H1 (cell line): ENCODE measurements at regions not wholly inside any gene's neighbourhood (a gene's known extent, or its start where the extent isn't known, plus 50 kb on each side); places are given as distances from the start of the nearest gene placed in this dataset.

ENCODE experiments used
- CTCF ChIA-PET: fragments of 300-600 bp; sonication (Branson Sonifier 250); formaldehyde crosslinking; loops from one replicate; lab custom pipeline; 2021; ENCODE audit not compliant: partially characterized antibody; lab: Charles Lee
- POLR2A ChIA-PET: fragments of 300-600 bp; sonication (Branson Sonifier 250); formaldehyde crosslinking; loops from one replicate; lab custom pipeline; 2021; ENCODE audit warnings: inconsistent platforms; ENCODE audit not compliant: partially characterized antibody; lab: Charles Lee
- DNase-seq, 2 experiments: peaks; one replicate each; pipeline versions ENCODE4 v3.0.0 to v3.0.0-alpha.2; 2010 to 2022; ENCODE audit warnings: low spot score in 2 of 2, low read depth in 1 of 2, mixed read lengths in 1 of 2
- FAIRE-seq: peaks from 2 replicates; lab custom pipeline; 2011; peaks lifted over from hg19 to GRCh38; lab: Jason Lieb, UNC
- H2AFZ ChIP-seq: 2 replicates; pipeline ENCODE4 v1.8.1; 2012; ENCODE audit warnings: low read length, inconsistent platforms
- H2AK5ac ChIP-seq: 2 replicates; pipeline ENCODE4 v1.6.1; 2013; ENCODE audit warnings: low read depth, low read length
- H2BK120ac ChIP-seq: replicated peaks from 2 replicates; pipeline ENCODE3; 2013; ENCODE audit warnings: low read depth, low read length, inconsistent platforms
- H2BK12ac ChIP-seq: 2 replicates; pipeline ENCODE4 v1.6.1; 2013; ENCODE audit warnings: low read depth, low read length
- H2BK15ac ChIP-seq: 2 replicates; pipeline ENCODE4 v1.6.1; 2013; ENCODE audit warnings: low read length
- H2BK20ac ChIP-seq: 2 replicates; pipeline ENCODE4 v1.6.1; 2013; ENCODE audit warnings: low read length
- H2BK5ac ChIP-seq: 2 replicates; pipeline ENCODE4 v1.6.1; 2013; ENCODE audit warnings: low read depth, low read length
- H3K14ac ChIP-seq: 2 replicates; pipeline ENCODE4 v1.6.1; 2013; ENCODE audit warnings: inconsistent platforms; ENCODE audit not compliant: insufficient read length
- H3K18ac ChIP-seq: 2 replicates; pipeline ENCODE4 v1.6.1; 2013; ENCODE audit warnings: low read length; ENCODE audit errors: extremely low read depth
- H3K23ac ChIP-seq: 2 replicates; pipeline ENCODE4 v1.6.1; 2013; ENCODE audit warnings: inconsistent platforms; ENCODE audit not compliant: insufficient read length
- H3K23me2 ChIP-seq: 2 replicates; pipeline ENCODE4 v1.6.1; 2013; ENCODE audit warnings: low read depth, low read length
- H3K27ac ChIP-seq: 2 replicates; pipeline ENCODE4 v1.6.1; 2011; ENCODE audit warnings: low read depth, low read length, inconsistent platforms
- H3K27me3 ChIP-seq, 4 experiments: replicated peaks in 1 of 4; 1 replicate in 1 of 4; 2 replicates in 3 of 4; pipeline versions ENCODE4 v1.6.1 to v1.8.1; 2011 to 2013; ENCODE audit warnings: low read length in 3 of 4, mild to moderate bottlenecking in 3 of 4, inconsistent platforms in 2 of 4, mixed read lengths in 2 of 4, moderate library complexity in 1 of 4; ENCODE audit not compliant: control insufficient read depth in 3 of 4, insufficient read depth in 3 of 4; ENCODE audit errors: extremely low read depth in 1 of 4
- H3K36me3 ChIP-seq, 4 experiments: 2 replicates each; pipeline versions ENCODE4 v1.6.1 to v1.8.1; 2011 to 2013; ENCODE audit warnings: mild to moderate bottlenecking in 4 of 4, low read length in 3 of 4, moderate library complexity in 2 of 4, control low read depth in 1 of 4, inconsistent platforms in 1 of 4; ENCODE audit not compliant: insufficient read depth in 4 of 4, control insufficient read depth in 2 of 4
- H3K4ac ChIP-seq: replicated peaks from 2 replicates; pipeline ENCODE3; 2013; ENCODE audit warnings: low read length, low read depth, mixed read lengths, inconsistent platforms; ENCODE audit not compliant: insufficient read length
- H3K4me1 ChIP-seq, 4 experiments: replicated peaks in 1 of 4; 1 replicate in 1 of 4; 2 replicates in 3 of 4; pipeline versions ENCODE4 v1.6.1 to v1.8.1; 2011 to 2013; ENCODE audit warnings: low read length in 3 of 4, inconsistent platforms in 2 of 4, mixed read lengths in 1 of 4; ENCODE audit not compliant: insufficient read depth in 4 of 4, control insufficient read depth in 3 of 4
- H3K4me2 ChIP-seq, 2 experiments: 2 replicates each; pipeline versions ENCODE4 v1.6.1 to v1.8.1; 2011 to 2013; ENCODE audit warnings: low read depth in 2 of 2, low read length in 2 of 2, control low read depth in 1 of 2, inconsistent platforms in 1 of 2, mild to moderate bottlenecking in 1 of 2; ENCODE audit not compliant: insufficient read depth in 1 of 2
- H3K4me3 ChIP-seq, 4 experiments: fragments of 200-600, 300-600 bp in 1 of 4; sonication (generic), shearing (Covaris generic), sonication (Bioruptor Twin) in 1 of 4; 2 replicates each; pipeline versions ENCODE4 v1.5.1 to v1.8.1; 2011 to 2016; ENCODE audit warnings: low read length in 4 of 4, low read depth in 3 of 4, control low read depth in 2 of 4, inconsistent platforms in 2 of 4, mild to moderate bottlenecking in 2 of 4, mixed read lengths in 1 of 4, moderate library complexity in 1 of 4; ENCODE audit not compliant: insufficient read depth in 2 of 4; ENCODE audit errors: extremely low read depth in 1 of 4
- H3K56ac ChIP-seq: replicated peaks from 2 replicates; pipeline ENCODE3; 2013; ENCODE audit warnings: low read depth, mild to moderate bottlenecking, mixed read lengths, low read length, inconsistent platforms; ENCODE audit not compliant: insufficient read length
- H3K79me1 ChIP-seq: 2 replicates; pipeline ENCODE4 v1.6.1; 2013; ENCODE audit warnings: low read depth, low read length, control low read depth
- H3K79me2 ChIP-seq, 2 experiments: 2 replicates each; pipeline versions ENCODE4 v1.6.1 to v1.8.1; 2012 to 2013; ENCODE audit warnings: low read length in 2 of 2, mild to moderate bottlenecking in 2 of 2, inconsistent platforms in 1 of 2; ENCODE audit not compliant: insufficient read depth in 2 of 2, control insufficient read depth in 1 of 2
- H3K9ac ChIP-seq, 4 experiments: replicated peaks in 1 of 4; 1 replicate in 1 of 4; 2 replicates in 3 of 4; pipeline versions ENCODE4 v1.6.1 to v1.8.1; 2011 to 2013; ENCODE audit warnings: low read depth in 3 of 4, low read length in 3 of 4, control low read depth in 2 of 4, mild to moderate bottlenecking in 2 of 4, moderate library complexity in 2 of 4, inconsistent platforms in 1 of 4; ENCODE audit errors: extremely low read depth in 1 of 4
- H3K9me3 ChIP-seq, 2 experiments: 2 replicates each; pipeline versions ENCODE4 v1.6.1 to v1.8.1; 2012 to 2013; ENCODE audit warnings: mild to moderate bottlenecking in 2 of 2, moderate library complexity in 2 of 2, control low read depth in 1 of 2, inconsistent platforms in 1 of 2, low read depth in 1 of 2, low read length in 1 of 2, mixed read lengths in 1 of 2; ENCODE audit not compliant: insufficient read depth in 2 of 2
- H4K20me1 ChIP-seq, 2 experiments: replicated peaks in 1 of 2; 2 replicates each; pipeline versions ENCODE3 to v1.8.1; 2011 to 2013; ENCODE audit warnings: inconsistent platforms in 2 of 2, low read length in 2 of 2, mild to moderate bottlenecking in 1 of 2; ENCODE audit not compliant: insufficient read depth in 2 of 2, control insufficient read depth in 1 of 2
- H4K5ac ChIP-seq: 2 replicates; pipeline ENCODE4 v1.6.1; 2013; ENCODE audit warnings: low read length, low read depth, mixed read lengths, inconsistent platforms; ENCODE audit not compliant: insufficient read length
- H4K8ac ChIP-seq: 2 replicates; pipeline ENCODE4 v1.8.0; 2013; ENCODE audit warnings: mild to moderate bottlenecking, moderate library complexity, low read length, inconsistent platforms; ENCODE audit not compliant: insufficient read depth; ENCODE audit errors: extremely low read depth
- H4K91ac ChIP-seq: replicated peaks from 2 replicates; pipeline ENCODE3; 2013; ENCODE audit warnings: low read length, mixed read lengths, inconsistent platforms; ENCODE audit not compliant: insufficient read length
- ATF2 ChIP-seq: IDR thresholded peaks from 2 replicates; pipeline ENCODE4 v1.6.1; 2012; ENCODE audit warnings: low read length, inconsistent platforms
- BRCA1 ChIP-seq: IDR thresholded peaks from 2 replicates; pipeline ENCODE4 v1.6.1; 2012; ENCODE audit warnings: low read depth, low read length, improper control_type of control experiment
- CEBPB ChIP-seq: IDR thresholded peaks from 2 replicates; pipeline ENCODE4 v1.6.1; 2012; ENCODE audit warnings: low read depth, low read length
- CHD2 ChIP-seq: IDR thresholded peaks from 2 replicates; pipeline ENCODE4 v1.6.1; 2012; ENCODE audit warnings: low read length, improper control_type of control experiment
- KDM1A ChIP-seq: fragments of 200-600, 300-600 bp; sonication (generic); IDR thresholded peaks from 2 replicates; pipeline ENCODE4 v1.7.1; 2016; ENCODE audit warnings: mild to moderate bottlenecking, low read length, borderline replicate concordance
- KDM4A ChIP-seq: IDR thresholded peaks from one replicate; pipeline ENCODE4 v1.7.1; 2012; ENCODE audit warnings: low read depth, mild to moderate bottlenecking, moderate library complexity, low read length, inconsistent platforms; ENCODE audit not compliant: severe bottlenecking
- SP2 ChIP-seq: IDR thresholded peaks from 2 replicates; pipeline ENCODE4 v1.6.1; 2012; ENCODE audit warnings: mild to moderate bottlenecking, low read length, inconsistent platforms
- SP4 ChIP-seq: IDR thresholded peaks from 2 replicates; pipeline ENCODE4 v1.6.1; 2012; ENCODE audit warnings: low read length, inconsistent platforms
- SRF ChIP-seq: IDR thresholded peaks from 2 replicates; pipeline ENCODE4 v1.6.1; 2011; ENCODE audit warnings: mild to moderate bottlenecking, low read depth, low read length, moderate library complexity
- SUZ12 ChIP-seq: fragments of 200-600 bp; sonication (generic); IDR thresholded peaks from 2 replicates; pipeline ENCODE4 v1.6.1; 2012; ENCODE audit warnings: mild to moderate bottlenecking, inconsistent platforms, low read length, moderate library complexity, mixed read lengths
- YY1 ChIP-seq: IDR thresholded peaks from 2 replicates; pipeline ENCODE4 v1.6.1; 2011; ENCODE audit warnings: low read depth, mild to moderate bottlenecking, low read length
- ZNF274 ChIP-seq: IDR thresholded peaks from 2 replicates; pipeline ENCODE4 v1.7.0; 2012; ENCODE audit warnings: low read length, borderline replicate concordance; ENCODE audit errors: extremely low read depth
- WGBS, 2 experiments: shearing (Covaris generic) in 1 of 2; methylation state at CpG; one replicate each; pipeline versions ENCODE4 v1.1.6 to v1.1.7; 2013 to 2015; ENCODE audit warnings: low lambda C conversion rate in 2 of 2, mixed read lengths in 2 of 2, inconsistent platforms in 1 of 2, low coverage in 1 of 2, missing lambda C conversion rate in 1 of 2; ENCODE audit not compliant: insufficient replicate concordance in 2 of 2, insufficient coverage in 1 of 2, insufficient read length in 1 of 2; ENCODE audit errors: extremely low coverage in 1 of 2, missing lambda C conversion rate in 1 of 2; 5-methylcytosine and 5-hydroxymethylcytosine counted together

DNA sequence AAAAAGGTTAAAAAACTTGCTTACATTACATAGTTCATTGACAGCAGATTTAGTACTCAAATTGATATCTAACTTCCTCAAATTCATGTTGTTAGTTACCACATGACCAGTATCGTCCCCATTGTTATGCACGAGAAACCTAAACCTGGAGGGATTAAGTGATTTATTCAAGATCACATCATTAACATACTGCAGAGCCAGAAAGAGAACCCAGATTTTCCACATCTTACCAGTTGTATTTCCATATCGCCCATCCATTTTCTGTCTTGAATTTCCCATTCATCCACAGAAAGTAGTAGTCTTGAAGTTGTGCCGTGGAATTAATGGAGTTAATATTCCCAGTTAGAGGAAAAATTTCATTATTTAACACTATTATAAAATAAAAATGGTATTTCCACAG is 512.0 kb downstream of the METTL4 start:
- Histone ChIP-seq H3K27ac (no peak overlapping the region), H3K4me2 (no peak overlapping the region), H3K9me3 (no peaks in the 10 kb centered on the region), H4K5ac (no peak overlapping the region), H4K91ac (no peak overlapping the region), H4K8ac (no peak overlapping the region), H2BK20ac (no peak overlapping the region), H3K4me1 (no peaks in the 10 kb centered on the region), H2BK120ac (no peak overlapping the region), H3K23ac (no peak overlapping the region), H3K56ac (no peak overlapping the region), H2AK5ac (no peak overlapping the region), H3K79me1 (no peaks in the 10 kb centered on the region), H3K23me2 (no peaks in the 10 kb centered on the region), H2BK5ac (no peak overlapping the region), H3K4ac (no peak overlapping the region), H3K4me3 (no peak overlapping the region), H3K79me2 (no peaks in the 10 kb centered on the region), H3K27me3 (no peaks in the 10 kb centered on the region), H4K20me1 (peaks cover 0 to 2% of the 10 kb centered on the region in 2 experiments), H3K36me3 (no peaks in the 10 kb centered on the region), H2AFZ (no peak overlapping the region), H2BK12ac (no peak overlapping the region), H3K18ac (no peak overlapping the region), H3K14ac (no peak overlapping the region), H2BK15ac (no peak overlapping the region), H3K9ac (no peak overlapping the region)
- no peak for DNase-seq
- ChIA-PET CTCF (no interaction called here), POLR2A (no interaction called here)
- WGBS, 2 experiments = 83% methylated on average over 4 of the region's 4 CpGs; no CpG with 5 or more reads in 1 of the 2 experiments
- no peak for FAIRE-seq
- TF ChIP-seq SP4 (no peak), ATF2 (no peak), KDM4A (no peak), CHD2 (no peak), ZNF274 (no peak), BRCA1 (no peak), SP2 (no peak), SRF (no peak), YY1 (no peak), SUZ12 (no peak), KDM1A (no peak), CEBPB (no peak)
